H9 (cell line): ENCODE measurements at regions not wholly inside any gene's neighbourhood (a gene's known extent, or its start where the extent isn't known, plus 50 kb on each side); places are given as distances from the start of the nearest gene placed in this dataset.

Source experiments
- DNase-seq: peaks from one replicate; pipeline ENCODE4 v3.0.0-alpha.2; 2017
- H2AFZ ChIP-seq: one replicate; pipeline ENCODE4 v1.6.1; 2013; ENCODE audit warnings: mild to moderate bottlenecking, low read length, control low read depth, moderate library complexity
- H2AK5ac ChIP-seq: 2 replicates; pipeline ENCODE4 v1.6.1; 2013; ENCODE audit warnings: low read length, control low read depth, mixed read lengths; ENCODE audit not compliant: insufficient read length
- H2BK120ac ChIP-seq: one replicate; pipeline ENCODE4 v1.6.1; 2013; ENCODE audit warnings: low read depth, mild to moderate bottlenecking, low read length, control low read depth, inconsistent platforms; ENCODE audit not compliant: poor library complexity, severe bottlenecking
- H2BK12ac ChIP-seq: 2 replicates; pipeline ENCODE4 v1.6.1; 2013; ENCODE audit warnings: low read length, control low read depth, mixed read lengths, low read depth; ENCODE audit not compliant: insufficient read length
- H2BK15ac ChIP-seq: 2 replicates; pipeline ENCODE4 v1.6.1; 2013; ENCODE audit warnings: low read depth, low read length, control low read depth
- H2BK20ac ChIP-seq: one replicate; pipeline ENCODE4 v1.6.1; 2013; ENCODE audit warnings: low read depth, mild to moderate bottlenecking, low read length, control low read depth, inconsistent platforms; ENCODE audit not compliant: poor library complexity, severe bottlenecking
- H2BK5ac ChIP-seq: 2 replicates; pipeline ENCODE4 v1.6.1; 2013; ENCODE audit warnings: low read length, control low read depth, mixed read lengths; ENCODE audit not compliant: insufficient read length
- H3K14ac ChIP-seq: 2 replicates; pipeline ENCODE4 v1.6.1; 2013; ENCODE audit warnings: low read length, control low read depth; ENCODE audit not compliant: insufficient read depth
- H3K18ac ChIP-seq: 2 replicates; pipeline ENCODE4 v1.6.1; 2013; ENCODE audit warnings: low read depth, mild to moderate bottlenecking, mixed read lengths, low read length, control low read depth; ENCODE audit not compliant: insufficient read length
- H3K23ac ChIP-seq: 2 replicates; pipeline ENCODE4 v1.6.1; 2013; ENCODE audit warnings: low read length, control low read depth, mixed read lengths, low read depth; ENCODE audit not compliant: insufficient read length
- H3K23me2 ChIP-seq: 2 replicates; pipeline ENCODE4 v1.6.1; 2013; ENCODE audit warnings: low read depth, mild to moderate bottlenecking, mixed read lengths, low read length, control low read depth; ENCODE audit not compliant: insufficient read length, poor library complexity, severe bottlenecking
- H3K27ac ChIP-seq: 2 replicates; pipeline ENCODE4 v1.5.1; 2013; ENCODE audit warnings: low read length, control low read depth, mixed read lengths, low read depth; ENCODE audit not compliant: insufficient read length
- H3K27me3 ChIP-seq: 2 replicates; pipeline ENCODE4 v1.6.1; 2013; ENCODE audit warnings: low read length, control low read depth, inconsistent platforms; ENCODE audit not compliant: insufficient read depth
- H3K4ac ChIP-seq: 2 replicates; pipeline ENCODE4 v1.6.1; 2013; ENCODE audit warnings: low read depth, mild to moderate bottlenecking, control low read depth, inconsistent platforms, low read length, moderate library complexity
- H3K4me1 ChIP-seq: 2 replicates; pipeline ENCODE4 v1.6.1; 2013; ENCODE audit warnings: low read length, control low read depth, inconsistent platforms; ENCODE audit not compliant: insufficient read depth
- H3K4me2 ChIP-seq: 2 replicates; pipeline ENCODE4 v1.6.1; 2013; ENCODE audit warnings: low read length, control low read depth, mixed read lengths; ENCODE audit not compliant: insufficient read length, insufficient read depth
- H3K56ac ChIP-seq: 2 replicates; pipeline ENCODE4 v1.6.1; 2013; ENCODE audit warnings: low read depth, mild to moderate bottlenecking, mixed read lengths, low read length, control low read depth; ENCODE audit not compliant: insufficient read length
- H3K79me1 ChIP-seq: 2 replicates; pipeline ENCODE4 v1.6.1; 2013; ENCODE audit warnings: low read depth, mild to moderate bottlenecking, moderate library complexity, low read length, control low read depth, inconsistent platforms; ENCODE audit not compliant: insufficient read depth, poor library complexity, severe bottlenecking
- H3K79me2 ChIP-seq: 2 replicates; pipeline ENCODE4 v1.6.1; 2013; ENCODE audit warnings: low read length, control low read depth, inconsistent platforms; ENCODE audit not compliant: insufficient read depth
- H3K9ac ChIP-seq: 2 replicates; pipeline ENCODE4 v1.6.1; 2013; ENCODE audit warnings: low read length, control low read depth, mixed read lengths; ENCODE audit not compliant: insufficient read length; ENCODE audit errors: extremely low read depth
- H3K9me3 ChIP-seq: one replicate; pipeline ENCODE4 v1.6.1; 2013; ENCODE audit warnings: low read depth, low read length, inconsistent platforms; ENCODE audit not compliant: control insufficient read depth
- H3T11ph ChIP-seq: one replicate; pipeline ENCODE4 v1.6.1; 2013; ENCODE audit warnings: mild to moderate bottlenecking, low read length, control low read depth, inconsistent platforms
- H4K20me1 ChIP-seq: one replicate; pipeline ENCODE4 v1.6.1; 2013; ENCODE audit not compliant: control insufficient read depth, insufficient read length, insufficient read depth
- H4K5ac ChIP-seq: 2 replicates; pipeline ENCODE4 v1.6.1; 2013; ENCODE audit warnings: low read depth, mild to moderate bottlenecking, mixed read lengths, low read length, control low read depth; ENCODE audit not compliant: insufficient read length
- H4K8ac ChIP-seq: replicated peaks from 2 replicates; pipeline ENCODE4 v1.6.1; 2013; ENCODE audit warnings: low read length, control low read depth, mixed read lengths, low read depth; ENCODE audit not compliant: insufficient read length
- H4K91ac ChIP-seq: 2 replicates; pipeline ENCODE4 v1.6.1; 2013; ENCODE audit warnings: low read depth, mild to moderate bottlenecking, moderate library complexity, mixed read lengths, low read length, control low read depth; ENCODE audit not compliant: insufficient read length
- H3K27ac Mint-ChIP-seq, 3 experiments: 2 replicates in 2 of 3; 3 replicates in 1 of 3; pipeline ENCODE4 v1.8.0; 2020 to 2021; ENCODE audit warnings: mixed read lengths in 3 of 3, mild to moderate bottlenecking in 1 of 3, moderate library complexity in 1 of 3
- H3K27me3 Mint-ChIP-seq: 2 replicates; pipeline ENCODE4 v1.8.0; 2021; ENCODE audit warnings: low read depth, mild to moderate bottlenecking, moderate library complexity, mixed read lengths
- H3K36me3 Mint-ChIP-seq, 3 experiments: 2 replicates in 2 of 3; 3 replicates in 1 of 3; pipeline ENCODE4 v1.8.0; 2020 to 2021; ENCODE audit warnings: low read depth in 3 of 3, mixed read lengths in 3 of 3; ENCODE audit not compliant: insufficient read depth in 1 of 3
- H3K4me1 Mint-ChIP-seq, 2 experiments: 2 replicates each; pipeline ENCODE4 v1.8.0; 2020; ENCODE audit warnings: mixed read lengths in 2 of 2
- H3K4me3 Mint-ChIP-seq, 2 experiments: 2 replicates in 1 of 2; 3 replicates in 1 of 2; pipeline ENCODE4 v1.8.0; 2020 to 2021; ENCODE audit warnings: mild to moderate bottlenecking in 2 of 2, mixed read lengths in 2 of 2, moderate library complexity in 1 of 2
- H3K9me3 Mint-ChIP-seq, 2 experiments: 2 replicates in 1 of 2; 3 replicates in 1 of 2; pipeline ENCODE4 v1.8.0; 2020; ENCODE audit warnings: mild to moderate bottlenecking in 2 of 2, mixed read lengths in 2 of 2, moderate library complexity in 1 of 2
- WGBS: extraction: QIAGEN DNeasy Blood & Tissue Kit; methylation state at CpG from one replicate; pipeline ENCODE4 v1.1.7; 2013; ENCODE audit warnings: missing lambda C conversion rate, low lambda C conversion rate, mixed read lengths; ENCODE audit not compliant: insufficient read length; ENCODE audit errors: extremely low coverage; 5-methylcytosine and 5-hydroxymethylcytosine counted together
- TF ChIP-seq, protein P1 (sequence below): fragments of 200-600 bp; sonication (generic); conservative IDR thresholded peaks from 3 replicates; pipeline ENCODE4 v1.8.0; 2021; ENCODE audit warnings: antibody characterized with exemption, mild to moderate bottlenecking

DNA sequence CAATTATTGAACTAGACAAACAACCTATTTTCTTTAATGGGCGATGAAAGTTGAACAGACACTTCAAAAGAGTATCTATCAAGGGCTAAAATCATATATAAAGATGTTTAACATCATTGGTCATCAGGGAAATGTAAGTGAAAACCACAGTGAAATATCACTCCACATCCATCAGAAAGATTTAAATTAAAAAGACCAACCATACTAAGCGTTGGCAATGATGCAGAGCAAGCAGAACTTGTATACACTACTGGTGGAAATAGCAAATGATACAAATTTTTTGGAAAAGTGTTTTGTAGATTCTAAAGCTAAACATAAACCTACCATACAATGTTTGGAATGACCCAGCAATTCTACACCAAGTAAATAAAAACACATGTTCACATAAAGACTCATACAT, 65.9 kb upstream of the THBS1 start:
- Histone ChIP-seq H3K4ac (no peak overlapping the region), H3K23ac (no peak overlapping the region), H2BK15ac (no peak overlapping the region), H3K9me3 (no peaks in the 10 kb centered on the region), H3T11ph (no peak overlapping the region), H4K5ac (no peak overlapping the region), H3K79me1 (no peaks in the 10 kb centered on the region), H3K27ac (no peak overlapping the region), H3K9ac (no peak overlapping the region), H3K4me2 (no peak overlapping the region), H3K23me2 (no peaks in the 10 kb centered on the region), H3K27me3 (no peaks in the 10 kb centered on the region), H2BK12ac (no peak overlapping the region), H2AFZ (no peak overlapping the region), H2BK5ac (no peak overlapping the region), H3K4me1 (no peaks in the 10 kb centered on the region), H4K20me1 (no peaks in the 10 kb centered on the region), H2BK20ac (no peak overlapping the region), H2BK120ac (no peak overlapping the region), H3K18ac (no peak overlapping the region), H4K8ac (no peak overlapping the region), H3K79me2 (no peaks in the 10 kb centered on the region), H2AK5ac (no peak overlapping the region), H4K91ac (no peak overlapping the region), H3K56ac (no peak overlapping the region), H3K14ac (no peak overlapping the region)
- Mint-ChIP-seq H3K9me3 (peaks cover 3 to 6% of the 10 kb centered on the region in 2 experiments; a peak in 4 of 5 replicates), H3K36me3 (peaks cover 0 to 2% (median 0%) of the 10 kb centered on the region in 3 experiments; a peak in 2 of 7 replicates), H3K4me3 (no peak overlapping the region), H3K4me1 (peaks cover 3% of the 10 kb centered on the region in 2 experiments; a peak in 2 of 4 replicates), H3K27ac (no peak overlapping the region), H3K27me3 (peaks cover 4% of the 10 kb centered on the region; the same call in 1 of the 2 replicates)
- no CpG with 5 or more reads among the region's 2 CpGs for WGBS
- TF ChIP-seq, protein P1, sequence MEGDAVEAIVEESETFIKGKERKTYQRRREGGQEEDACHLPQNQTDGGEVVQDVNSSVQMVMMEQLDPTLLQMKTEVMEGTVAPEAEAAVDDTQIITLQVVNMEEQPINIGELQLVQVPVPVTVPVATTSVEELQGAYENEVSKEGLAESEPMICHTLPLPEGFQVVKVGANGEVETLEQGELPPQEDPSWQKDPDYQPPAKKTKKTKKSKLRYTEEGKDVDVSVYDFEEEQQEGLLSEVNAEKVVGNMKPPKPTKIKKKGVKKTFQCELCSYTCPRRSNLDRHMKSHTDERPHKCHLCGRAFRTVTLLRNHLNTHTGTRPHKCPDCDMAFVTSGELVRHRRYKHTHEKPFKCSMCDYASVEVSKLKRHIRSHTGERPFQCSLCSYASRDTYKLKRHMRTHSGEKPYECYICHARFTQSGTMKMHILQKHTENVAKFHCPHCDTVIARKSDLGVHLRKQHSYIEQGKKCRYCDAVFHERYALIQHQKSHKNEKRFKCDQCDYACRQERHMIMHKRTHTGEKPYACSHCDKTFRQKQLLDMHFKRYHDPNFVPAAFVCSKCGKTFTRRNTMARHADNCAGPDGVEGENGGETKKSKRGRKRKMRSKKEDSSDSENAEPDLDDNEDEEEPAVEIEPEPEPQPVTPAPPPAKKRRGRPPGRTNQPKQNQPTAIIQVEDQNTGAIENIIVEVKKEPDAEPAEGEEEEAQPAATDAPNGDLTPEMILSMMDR: no peak
- DNase-seq: no peak
